HepG2 (cell line): ENCODE measurements at regions not wholly inside any gene's neighbourhood (a gene's known extent, or its start where the extent isn't known, plus 50 kb on each side); places are given as distances from the start of the nearest gene placed in this dataset.

ENCODE experiments used
- ATF5 ChIP-seq: sonication (generic); formaldehyde crosslinking; IDR thresholded peaks from 2 replicates; pipeline ENCODE4 v1.4.0; 2020; ENCODE audit warnings: mild to moderate bottlenecking, low read depth, missing genetic modification reagents
- ATF7 ChIP-seq, 2 experiments: fragments of 450-650 bp in 1 of 2; sonication (generic) in 1 of 2; formaldehyde crosslinking in 1 of 2; IDR thresholded peaks; 2 replicates each; pipeline versions ENCODE4 v1.4.0 to v1.6.1; 2016 to 2020; ENCODE audit warnings: antibody characterized with exemption in 1 of 2, mild to moderate bottlenecking in 1 of 2, missing genetic modification reagents in 1 of 2
- CCAR2 ChIP-seq: fragments of 200-400 bp; formaldehyde crosslinking; optimal IDR thresholded peaks from 2 replicates; pipeline ENCODE3; 2018; ENCODE audit warnings: low read depth, mild to moderate bottlenecking, low read length, moderate library complexity
- CREM ChIP-seq, 2 experiments: sonication (generic) in 1 of 2; formaldehyde crosslinking in 1 of 2; IDR thresholded peaks; 2 replicates each; pipeline versions ENCODE4 v1.4.0 to v1.6.1; 2016 to 2020; ENCODE audit warnings: antibody characterized with exemption in 1 of 2, mild to moderate bottlenecking in 1 of 2, missing genetic modification reagents in 1 of 2
- ELF4 ChIP-seq: sonication (generic); formaldehyde crosslinking; IDR thresholded peaks from 2 replicates; pipeline ENCODE4 v1.5.0; 2020; ENCODE audit warnings: missing genetic modification reagents, mild to moderate bottlenecking, moderate library complexity, borderline replicate concordance
- FOSL1 ChIP-seq: sonication (generic); formaldehyde crosslinking; IDR thresholded peaks from 2 replicates; pipeline ENCODE4 v1.9.0; 2021; ENCODE audit warnings: missing genetic modification reagents, borderline replicate concordance
- MAFK ChIP-seq, 2 experiments: IDR thresholded peaks in 1 of 2; conservative IDR thresholded peaks in 1 of 2; 2 replicates each; pipeline ENCODE4 v1.6.1; 2011; ENCODE audit warnings: improper control_type of control experiment in 2 of 2, low read length in 2 of 2
- TCF7 ChIP-seq: sonication (generic); IDR thresholded peaks from 2 replicates; pipeline ENCODE4 v1.6.1; 2016; ENCODE audit warnings: antibody characterized with exemption, low read depth
- TCF7L2 ChIP-seq: IDR thresholded peaks from 2 replicates; pipeline ENCODE4 v1.6.1; 2011; ENCODE audit warnings: mild to moderate bottlenecking, low read depth, low read length, moderate library complexity
- ZNF138 ChIP-seq: sonication (generic); formaldehyde crosslinking; IDR thresholded peaks from 2 replicates; pipeline ENCODE4 v1.5.0; 2020; ENCODE audit warnings: mild to moderate bottlenecking, low read depth, missing genetic modification reagents
- ZNF17 ChIP-seq: sonication (generic); formaldehyde crosslinking; IDR thresholded peaks from 2 replicates; pipeline ENCODE4 v1.5.0; 2020; ENCODE audit warnings: mild to moderate bottlenecking, missing genetic modification reagents
- ZNF501 ChIP-seq: sonication (generic); formaldehyde crosslinking; IDR thresholded peaks from 2 replicates; pipeline ENCODE4 v1.5.1; 2020; ENCODE audit warnings: mild to moderate bottlenecking, moderate library complexity, missing genetic modification reagents
- ZNF547 ChIP-seq: sonication (generic); formaldehyde crosslinking; IDR thresholded peaks from 2 replicates; pipeline ENCODE4 v1.5.1; 2020; ENCODE audit warnings: mild to moderate bottlenecking, missing genetic modification reagents
- ZNF609 ChIP-seq: sonication (generic); formaldehyde crosslinking; IDR thresholded peaks from 2 replicates; pipeline ENCODE4 v1.4.0; 2020; ENCODE audit warnings: mild to moderate bottlenecking, missing genetic modification reagents, borderline replicate concordance
- TF ChIP-seq, protein P1 (sequence below): sonication (generic); formaldehyde crosslinking; IDR thresholded peaks from 2 replicates; pipeline ENCODE4 v1.4.0; 2020; ENCODE audit warnings: missing genetic modification reagents
- TF ChIP-seq, protein P2 (sequence below): sonication (generic); formaldehyde crosslinking; IDR thresholded peaks from 2 replicates; pipeline ENCODE4 v1.4.0; 2020; ENCODE audit warnings: missing genetic modification reagents

- TF ChIP-seq ZNF609 (CRISPR knock-in tag): peak; percentile 29; the same call in 1 of the 2 replicates
- TF ChIP-seq ATF7 (IDR thresholded peaks at IDR 0.05): no peak
- 0 out of 2 replicates have a peak, but pooled peaks have one; percentile 43 for TF ChIP-seq ATF7 (CRISPR knock-in tag; IDR thresholded peaks at IDR 0.05)
- no peak for TF ChIP-seq ZNF547 (CRISPR knock-in tag)
- no peak for TF ChIP-seq ATF5
- TF ChIP-seq CREM (IDR thresholded peaks at IDR 0.05): no peak
- TF ChIP-seq CREM (CRISPR knock-in tag; IDR thresholded peaks at IDR 0.05): no peak
- TF ChIP-seq MAFK (conservative IDR thresholded peaks at IDR 0.05 in 1 of 2, IDR thresholded peaks at IDR 0.05 in 1 of 2; ENCODE audit: low read length in 2 of 2): peak; percentile 11 to 19; a peak in 1 of 4 replicates
- TF ChIP-seq, protein P1, sequence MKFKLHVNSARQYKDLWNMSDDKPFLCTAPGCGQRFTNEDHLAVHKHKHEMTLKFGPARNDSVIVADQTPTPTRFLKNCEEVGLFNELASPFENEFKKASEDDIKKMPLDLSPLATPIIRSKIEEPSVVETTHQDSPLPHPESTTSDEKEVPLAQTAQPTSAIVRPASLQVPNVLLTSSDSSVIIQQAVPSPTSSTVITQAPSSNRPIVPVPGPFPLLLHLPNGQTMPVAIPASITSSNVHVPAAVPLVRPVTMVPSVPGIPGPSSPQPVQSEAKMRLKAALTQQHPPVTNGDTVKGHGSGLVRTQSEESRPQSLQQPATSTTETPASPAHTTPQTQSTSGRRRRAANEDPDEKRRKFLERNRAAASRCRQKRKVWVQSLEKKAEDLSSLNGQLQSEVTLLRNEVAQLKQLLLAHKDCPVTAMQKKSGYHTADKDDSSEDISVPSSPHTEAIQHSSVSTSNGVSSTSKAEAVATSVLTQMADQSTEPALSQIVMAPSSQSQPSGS (CRISPR knock-in tag): no peak
- TF ChIP-seq TCF7L2: no peak
- TF ChIP-seq ZNF17: no peak
- TF ChIP-seq FOSL1 (CRISPR knock-in tag): no peak
- TF ChIP-seq ZNF501 (CRISPR knock-in tag): peak; percentile 15; the same call in 1 of the 2 replicates
- TF ChIP-seq ZNF138 (CRISPR knock-in tag): 0 out of 2 replicates have a peak, but pooled peaks have one; percentile 39
- TF ChIP-seq, protein P2, sequence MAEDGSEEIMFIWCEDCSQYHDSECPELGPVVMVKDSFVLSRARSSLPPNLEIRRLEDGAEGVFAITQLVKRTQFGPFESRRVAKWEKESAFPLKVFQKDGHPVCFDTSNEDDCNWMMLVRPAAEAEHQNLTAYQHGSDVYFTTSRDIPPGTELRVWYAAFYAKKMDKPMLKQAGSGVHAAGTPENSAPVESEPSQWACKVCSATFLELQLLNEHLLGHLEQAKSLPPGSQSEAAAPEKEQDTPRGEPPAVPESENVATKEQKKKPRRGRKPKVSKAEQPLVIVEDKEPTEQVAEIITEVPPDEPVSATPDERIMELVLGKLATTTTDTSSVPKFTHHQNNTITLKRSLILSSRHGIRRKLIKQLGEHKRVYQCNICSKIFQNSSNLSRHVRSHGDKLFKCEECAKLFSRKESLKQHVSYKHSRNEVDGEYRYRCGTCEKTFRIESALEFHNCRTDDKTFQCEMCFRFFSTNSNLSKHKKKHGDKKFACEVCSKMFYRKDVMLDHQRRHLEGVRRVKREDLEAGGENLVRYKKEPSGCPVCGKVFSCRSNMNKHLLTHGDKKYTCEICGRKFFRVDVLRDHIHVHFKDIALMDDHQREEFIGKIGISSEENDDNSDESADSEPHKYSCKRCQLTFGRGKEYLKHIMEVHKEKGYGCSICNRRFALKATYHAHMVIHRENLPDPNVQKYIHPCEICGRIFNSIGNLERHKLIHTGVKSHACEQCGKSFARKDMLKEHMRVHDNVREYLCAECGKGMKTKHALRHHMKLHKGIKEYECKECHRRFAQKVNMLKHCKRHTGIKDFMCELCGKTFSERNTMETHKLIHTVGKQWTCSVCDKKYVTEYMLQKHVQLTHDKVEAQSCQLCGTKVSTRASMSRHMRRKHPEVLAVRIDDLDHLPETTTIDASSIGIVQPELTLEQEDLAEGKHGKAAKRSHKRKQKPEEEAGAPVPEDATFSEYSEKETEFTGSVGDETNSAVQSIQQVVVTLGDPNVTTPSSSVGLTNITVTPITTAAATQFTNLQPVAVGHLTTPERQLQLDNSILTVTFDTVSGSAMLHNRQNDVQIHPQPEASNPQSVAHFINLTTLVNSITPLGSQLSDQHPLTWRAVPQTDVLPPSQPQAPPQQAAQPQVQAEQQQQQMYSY (CRISPR knock-in tag): no peak
- TF ChIP-seq TCF7: no peak
- TF ChIP-seq ELF4 (CRISPR knock-in tag): 0 out of 2 replicates have a peak, but pooled peaks have one; percentile 37
- TF ChIP-seq CCAR2: no peak
Measured at GRCh38 chr20:50447102-50447804, 62.9 kb upstream of the PTPN1 start (continued).
